GM13976 (cell line): ENCODE measurements at regions not wholly inside any gene's neighbourhood (a gene's known extent, or its start where the extent isn't known, plus 50 kb on each side); places are given as distances from the start of the nearest gene placed in this dataset.

ENCODE experiments used
- DNase-seq: peaks from one replicate; pipeline ENCODE4 v3.0.0; 2012; ENCODE audit warnings: low spot score
- CTCF ChIP-seq: IDR thresholded peaks from 2 replicates; pipeline ENCODE4 v1.5.1; 2012; ENCODE audit warnings: borderline replicate concordance, mild to moderate bottlenecking; ENCODE audit not compliant: insufficient read depth; ENCODE audit errors: extremely low read depth, missing control alignments, control extremely low read depth
- in situ Hi-C: fragments of 300-500 bp; cut with MboI; formaldehyde crosslinking; loops from one replicate; pipeline ENCODE4 v1.12.0; 2022; ENCODE audit warnings: low sequenced_read_pairs, mixed read lengths, inconsistent platforms; ENCODE audit not compliant: unreplicated experiment

GRCh38 chr12:105960319-105961083 is 178.3 kb downstream of the NUAK1 start:
- in situ Hi-C loops = no loop called here
- no peak for DNase-seq
- no peak for TF ChIP-seq CTCF

DNA sequence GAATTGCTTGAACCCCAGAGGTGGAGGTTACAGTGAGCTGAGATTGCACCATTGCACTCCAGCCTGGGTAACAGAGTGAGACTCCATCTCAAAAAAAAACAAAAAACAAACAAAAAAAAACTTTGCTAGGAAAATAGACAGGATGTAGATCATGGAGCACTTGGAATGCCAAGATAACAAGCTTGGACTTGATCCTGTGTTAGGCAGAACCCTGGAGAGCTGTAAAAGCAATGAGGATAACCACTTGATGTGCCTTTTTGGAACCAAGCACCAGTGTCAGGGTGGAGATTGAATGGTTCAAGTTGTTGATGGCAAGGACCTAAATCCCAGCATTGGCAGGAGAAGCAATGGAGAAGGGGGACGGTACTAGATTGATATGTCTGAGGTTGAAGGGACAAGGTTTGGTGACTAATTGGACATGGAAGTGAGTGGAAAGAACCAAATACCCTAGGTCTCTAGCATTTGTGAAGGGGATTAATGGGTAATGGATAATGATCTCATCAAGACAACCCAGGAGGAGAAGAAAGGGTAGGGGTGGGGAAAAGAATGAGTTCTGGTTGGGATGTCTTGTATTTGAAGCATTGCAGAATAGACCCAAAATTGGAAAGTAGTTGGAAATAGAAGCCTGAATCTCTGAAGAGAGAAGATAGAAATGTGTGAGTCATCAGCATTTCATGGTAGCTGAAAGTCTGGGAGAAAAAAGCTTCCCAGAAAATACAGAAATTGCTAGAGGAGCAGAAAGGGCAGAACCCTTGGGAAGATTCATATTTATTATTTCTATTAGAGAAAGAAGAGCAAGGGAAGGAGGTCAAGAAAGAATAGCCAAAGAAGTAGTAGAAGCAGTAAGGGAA is 176.7 kb downstream of the NUAK1 start:
- TF ChIP-seq CTCF = no peak
- no peak for DNase-seq
- in situ Hi-C loops = no loop called here

DNA sequence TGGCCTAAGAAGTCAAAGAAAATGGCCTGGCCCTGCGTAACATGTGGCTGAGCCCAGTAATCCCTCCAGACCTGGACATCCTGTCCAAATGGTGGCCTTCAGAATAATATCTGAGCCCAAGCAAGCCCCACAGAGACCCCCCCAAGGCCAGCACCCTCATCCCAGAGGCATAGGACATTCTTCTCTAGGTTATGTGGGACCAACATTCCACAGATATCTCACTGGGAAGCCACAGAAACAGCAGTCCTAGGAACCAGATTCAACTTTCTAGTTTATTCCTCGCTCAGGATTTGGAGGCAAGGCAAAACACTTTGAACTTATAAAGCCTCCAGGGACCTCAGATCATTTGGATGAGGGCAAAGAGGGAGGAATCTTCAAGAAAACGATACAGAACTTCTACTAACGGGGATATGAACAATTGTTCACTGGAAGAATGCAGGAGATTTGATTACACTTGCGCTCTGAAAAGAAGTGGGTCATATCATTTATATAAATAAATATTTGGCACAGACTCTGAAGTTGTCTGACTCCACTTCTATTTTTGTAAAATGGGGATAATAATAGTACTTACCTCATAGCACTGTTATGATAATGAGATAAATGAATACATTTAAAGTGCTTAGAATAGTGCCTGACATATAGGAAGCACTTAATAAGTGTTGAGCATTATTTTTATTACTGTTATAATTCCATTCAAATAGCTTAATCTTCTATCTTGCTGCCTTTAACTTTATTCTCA is 171.5 kb downstream of the NUAK1 start:
- no peak for DNase-seq
- no peak for TF ChIP-seq CTCF
- in situ Hi-C loops = no loop called here

DNA sequence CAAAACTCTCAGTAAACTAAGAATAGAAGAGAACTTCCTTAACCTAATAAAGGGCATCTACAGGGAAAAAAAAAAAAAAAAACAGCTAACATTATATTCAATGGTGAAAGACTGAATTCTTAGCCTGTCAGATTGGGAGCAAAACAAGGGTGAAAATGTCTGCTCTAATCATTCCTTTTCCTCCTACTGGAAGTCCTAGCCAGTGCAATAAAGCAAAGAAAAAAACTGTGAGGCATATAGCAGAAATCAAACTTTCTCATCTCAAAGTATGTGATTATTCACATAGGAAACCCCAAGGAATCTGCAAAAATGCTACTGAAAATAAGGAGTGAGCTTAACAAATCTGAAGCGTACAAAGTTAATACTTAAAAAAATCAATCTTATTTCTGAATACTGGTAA is 170.7 kb downstream of the NUAK1 start:
- no peak for DNase-seq
- in situ Hi-C loops = no loop called here
- TF ChIP-seq CTCF = no peak

GRCh38 chr12:105970885-105971284 is 167.9 kb downstream of the NUAK1 start:
- DNase-seq = no peak
- no peak for TF ChIP-seq CTCF
- in situ Hi-C loops = no loop called here

DNA sequence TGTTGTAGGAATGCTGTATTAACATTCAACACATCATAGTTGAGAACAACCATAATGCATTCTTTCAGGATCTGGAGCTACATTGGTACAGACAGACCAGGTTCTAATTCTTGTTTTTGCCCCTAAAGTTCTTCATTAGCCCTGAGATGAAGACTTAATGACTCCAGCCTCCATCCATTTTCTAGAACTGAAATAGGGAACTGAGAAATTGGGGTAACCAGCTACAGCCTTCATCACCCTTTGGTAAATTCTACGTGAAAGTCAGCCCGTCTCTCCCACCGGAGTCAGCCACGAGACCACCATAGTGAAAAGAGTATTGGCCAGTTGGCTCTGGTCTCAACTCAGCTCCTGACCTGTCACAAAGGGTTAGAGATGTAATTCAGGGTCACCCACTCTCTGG is 164.0 kb downstream of the NUAK1 start:
- in situ Hi-C loops = no loop called here
- DNase-seq = no peak
- no peak for TF ChIP-seq CTCF
